Activated CD4-positive, alpha-beta memory T cell treated with anti-CD3 and anti-CD28 coated beads, Interleukin-2, amount 10 ng/mL, durations not matched to agents 7 days and 5 days (primary cell): ENCODE measurements at regions not wholly inside any gene's neighbourhood (a gene's known extent, or its start where the extent isn't known, plus 50 kb on each side); places are given as distances from the start of the nearest gene placed in this dataset.

Experiments
- CTCF ChIA-PET: fragments of 350-600 bp; sonication (Branson Sonifier 250); formaldehyde crosslinking; loops from one replicate; lab custom pipeline; 2021; ENCODE audit warnings: antibody characterized with exemption, inconsistent platforms; lab: Charles Lee
- POLR2A ChIA-PET: fragments of 350-600 bp; sonication (Branson Sonifier 250); formaldehyde crosslinking; loops from one replicate; lab custom pipeline; 2021; ENCODE audit warnings: antibody characterized with exemption; lab: Charles Lee
- DNase-seq: peaks from one replicate; pipeline ENCODE4 v3.0.0-alpha.2; 2020
- H3K27ac Mint-ChIP-seq: one replicate; pipeline ENCODE4 v1.8.0; 2021; ENCODE audit warnings: mild to moderate bottlenecking, mixed read lengths
- H3K27me3 Mint-ChIP-seq: one replicate; pipeline ENCODE4 v1.8.0; 2021; ENCODE audit warnings: mixed read lengths
- H3K36me3 Mint-ChIP-seq: one replicate; pipeline ENCODE4 v1.8.0; 2021; ENCODE audit warnings: low read depth, mixed read lengths
- H3K4me1 Mint-ChIP-seq: one replicate; pipeline ENCODE4 v1.8.0; 2021; ENCODE audit warnings: mixed read lengths
- H3K4me3 Mint-ChIP-seq: one replicate; pipeline ENCODE4 v1.8.0; 2021; ENCODE audit warnings: mild to moderate bottlenecking, mixed read lengths
- H3K9me3 Mint-ChIP-seq: one replicate; pipeline ENCODE4 v1.8.0; 2021; ENCODE audit warnings: mixed read lengths

DNA sequence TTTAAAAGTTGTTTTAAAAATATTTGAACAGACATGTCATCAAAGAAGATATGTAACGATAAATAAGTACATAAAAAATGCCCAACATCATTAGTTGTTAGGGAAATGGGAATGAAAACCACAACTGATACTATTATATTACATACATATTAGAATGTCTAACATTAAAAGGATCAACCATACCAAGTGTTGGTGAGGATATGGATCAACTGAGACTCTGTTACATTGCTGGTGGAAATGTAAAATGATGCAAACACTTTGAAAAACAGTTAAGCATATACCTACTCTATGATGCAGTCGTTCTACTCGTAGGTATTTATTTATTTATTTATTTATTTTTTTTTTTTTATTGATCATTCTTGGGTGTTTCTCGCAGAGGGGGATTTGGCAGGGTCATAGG lies 149.7 kb downstream of the BRMS1L start:
- Mint-ChIP-seq H3K27ac (no peak overlapping the region), H3K4me1 (no peaks in the 10 kb centered on the region), H3K36me3 (no peaks in the 10 kb centered on the region), H3K9me3 (no peaks in the 10 kb centered on the region), H3K27me3 (peaks cover 3% of the 10 kb centered on the region), H3K4me3 (no peak overlapping the region)
- ChIA-PET POLR2A (no interaction called here), CTCF (no interaction called here)
- no peak for DNase-seq

DNA sequence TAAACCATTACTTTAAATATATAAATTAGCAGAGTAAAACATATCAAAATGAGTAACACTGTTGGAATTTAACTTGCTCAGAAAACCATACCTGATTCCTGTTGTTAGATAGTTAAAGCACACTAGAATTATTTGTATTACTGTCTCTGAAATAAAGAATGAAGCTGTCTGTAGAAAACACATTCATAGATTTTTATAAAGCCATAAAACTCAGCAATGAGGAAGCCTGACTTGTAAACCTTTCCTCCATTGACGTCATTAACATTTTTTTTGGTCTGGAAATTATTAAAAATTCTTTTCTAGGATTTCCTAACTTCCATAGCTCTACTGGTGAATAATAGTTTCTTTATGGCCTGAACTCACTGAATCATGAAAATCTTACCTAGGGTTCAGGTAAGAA lies 147.6 kb downstream of the BRMS1L start:
- peaks cover 10% of the 10 kb centered on the region for H3K27me3 Mint-ChIP-seq
- no peaks in the 10 kb centered on the region for H3K9me3 Mint-ChIP-seq
- ChIA-PET CTCF (no interaction called here), POLR2A (no interaction called here)
- H3K36me3 Mint-ChIP-seq = no peaks in the 10 kb centered on the region
- H3K27ac Mint-ChIP-seq = no peak overlapping the region
- no peak overlapping the region for H3K4me3 Mint-ChIP-seq
- H3K4me1 Mint-ChIP-seq = no peaks in the 10 kb centered on the region
- DNase-seq = no peak

DNA sequence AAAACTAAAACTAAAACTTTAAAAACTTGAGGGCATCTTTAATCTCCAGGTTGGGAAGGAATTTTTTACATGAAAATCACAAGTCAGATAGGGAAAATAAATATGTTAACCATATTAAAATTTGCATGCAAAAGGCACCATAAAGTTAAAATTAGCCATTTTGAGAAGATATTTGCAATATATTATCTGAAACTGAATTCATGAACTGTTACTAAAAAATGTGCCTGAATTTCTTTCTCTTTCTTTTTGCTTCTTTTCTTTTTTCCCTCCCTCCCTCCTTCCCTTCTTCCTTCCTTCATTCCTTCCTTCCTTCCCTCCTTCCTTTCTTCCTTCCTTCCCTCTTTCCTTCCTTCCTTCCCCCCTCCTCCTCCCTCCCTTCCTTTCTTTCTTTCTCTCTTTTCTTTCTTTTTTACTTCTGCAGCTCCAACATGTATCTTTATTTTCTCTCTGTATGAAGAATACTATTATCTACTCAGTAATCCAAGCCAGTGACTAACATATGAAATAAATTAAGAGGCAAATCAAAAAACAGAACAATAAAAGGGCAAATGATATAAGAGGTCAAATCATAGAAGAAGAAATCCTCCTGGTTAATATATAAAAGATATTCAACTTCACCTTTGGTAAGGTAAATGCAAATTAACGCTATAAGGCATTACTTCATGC lies 146.0 kb downstream of the BRMS1L start:
- Mint-ChIP-seq H3K9me3 (no peaks in the 10 kb centered on the region), H3K36me3 (no peaks in the 10 kb centered on the region), H3K27ac (no peak overlapping the region), H3K4me1 (no peaks in the 10 kb centered on the region), H3K27me3 (peaks cover 10% of the 10 kb centered on the region), H3K4me3 (no peak overlapping the region)
- no peak for DNase-seq
- ChIA-PET POLR2A (no interaction called here), CTCF (no interaction called here)

DNA sequence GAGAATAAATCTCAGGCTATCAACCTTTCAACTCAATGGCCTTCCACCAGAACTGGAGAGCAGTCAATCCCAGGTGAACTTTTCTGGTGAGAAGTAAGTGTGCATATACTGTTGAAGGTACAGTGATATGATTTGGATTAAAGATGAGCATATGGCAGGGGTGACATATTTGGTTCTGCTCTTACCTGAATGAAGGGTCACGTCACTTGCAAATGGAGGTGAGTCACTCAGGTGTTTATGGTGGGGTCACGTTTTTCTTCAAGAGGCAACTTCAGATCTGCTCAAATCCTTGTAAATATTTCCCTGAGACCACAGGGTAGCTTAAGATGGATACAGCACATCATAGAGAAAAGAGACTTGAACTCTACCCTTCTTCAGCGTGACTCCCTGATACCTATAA lies 143.2 kb downstream of the BRMS1L start:
- DNase-seq = no peak
- no peaks in the 10 kb centered on the region for H3K36me3 Mint-ChIP-seq
- POLR2A ChIA-PET = no interaction called here
- H3K27ac Mint-ChIP-seq = no peak overlapping the region
- peaks cover 12% of the 10 kb centered on the region for H3K27me3 Mint-ChIP-seq
- no peaks in the 10 kb centered on the region for H3K9me3 Mint-ChIP-seq
- H3K4me1 Mint-ChIP-seq = no peaks in the 10 kb centered on the region
- no peak overlapping the region for H3K4me3 Mint-ChIP-seq
- CTCF ChIA-PET = no interaction called here

- Mint-ChIP-seq H3K4me3 (no peak overlapping the region), H3K27me3 (peaks cover 8% of the 10 kb centered on the region), H3K27ac (no peak overlapping the region), H3K9me3 (no peaks in the 10 kb centered on the region), H3K4me1 (no peaks in the 10 kb centered on the region), H3K36me3 (no peaks in the 10 kb centered on the region)
- ChIA-PET POLR2A (no interaction called here), CTCF (interaction anchor here (1.3 to 1.7 kb wide), 2 partner anchors 9 to 82 kb away, joined by 3 to 4 read pairs; no protein-coding TSS in a partner anchor)
- no peak for DNase-seq
Observed at GRCh38 chr14:35965400-35965799, 139.3 kb downstream of the BRMS1L start.

GRCh38 chr14:35964697-35965286 lies 138.7 kb downstream of the BRMS1L start:
- no peaks in the 10 kb centered on the region for H3K36me3 Mint-ChIP-seq
- no peak for DNase-seq
- no peaks in the 10 kb centered on the region for H3K4me1 Mint-ChIP-seq
- CTCF ChIA-PET = interaction anchor here (1.2 to 1.3 kb wide), 2 partner anchors 9 to 104 kb away, joined by 3 read pairs; no protein-coding TSS in a partner anchor
- peaks cover 2% of the 10 kb centered on the region for H3K27me3 Mint-ChIP-seq
- H3K27ac Mint-ChIP-seq = no peak overlapping the region
- no peak overlapping the region for H3K4me3 Mint-ChIP-seq
- POLR2A ChIA-PET = no interaction called here
- H3K9me3 Mint-ChIP-seq = no peaks in the 10 kb centered on the region

- Mint-ChIP-seq H3K4me1 (no peaks in the 10 kb centered on the region), H3K27ac (no peak overlapping the region), H3K4me3 (no peak overlapping the region), H3K36me3 (no peaks in the 10 kb centered on the region), H3K9me3 (no peaks in the 10 kb centered on the region), H3K27me3 (peaks cover 2% of the 10 kb centered on the region)
- POLR2A ChIA-PET = no interaction called here
- CTCF ChIA-PET = interaction anchor here (1.2 kb wide), 1 partner anchor 106 kb away, joined by 3 read pairs; no protein-coding TSS in a partner anchor
- DNase-seq = no peak
Observed at GRCh38 chr14:35963209-35963608, 137.1 kb downstream of the BRMS1L start.

- ChIA-PET POLR2A (no interaction called here), CTCF (no interaction called here)
- no peak overlapping the region for H3K27ac Mint-ChIP-seq
- H3K36me3 Mint-ChIP-seq = no peaks in the 10 kb centered on the region
- no peak overlapping the region for H3K4me3 Mint-ChIP-seq
- DNase-seq = no peak
- no peaks in the 10 kb centered on the region for H3K4me1 Mint-ChIP-seq
- H3K27me3 Mint-ChIP-seq = peaks cover 3% of the 10 kb centered on the region
- no peaks in the 10 kb centered on the region for H3K9me3 Mint-ChIP-seq
Observed at GRCh38 chr14:35961697-35962274, 135.6 kb downstream of the BRMS1L start.

DNA sequence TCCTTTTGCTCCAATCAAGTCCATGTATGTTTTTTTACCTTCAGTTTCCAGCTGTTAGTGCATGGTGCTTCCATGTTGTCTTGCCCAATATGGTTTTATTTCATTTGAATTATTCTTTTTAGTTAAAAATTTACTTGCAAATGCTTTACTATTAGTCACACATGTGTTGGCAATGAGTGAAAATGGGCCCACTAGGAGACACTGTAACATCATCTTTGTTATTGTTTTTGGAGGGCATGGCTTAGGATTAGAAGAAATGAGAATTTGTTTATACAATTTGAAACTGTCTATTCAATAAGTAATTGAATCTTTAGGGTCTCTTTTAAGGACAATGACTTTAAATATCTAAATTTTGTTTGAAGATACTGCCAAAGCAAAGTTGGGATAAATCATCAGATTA lies 133.7 kb downstream of the BRMS1L start:
- ChIA-PET POLR2A (no interaction called here), CTCF (interaction anchor here (1.1 kb wide), 1 partner anchor 110 kb away, joined by 5 read pairs; no protein-coding TSS in a partner anchor)
- no peak overlapping the region for H3K27ac Mint-ChIP-seq
- no peaks in the 10 kb centered on the region for H3K9me3 Mint-ChIP-seq
- no peak for DNase-seq
- H3K27me3 Mint-ChIP-seq = peaks cover 3% of the 10 kb centered on the region
- no peaks in the 10 kb centered on the region for H3K4me1 Mint-ChIP-seq
- H3K36me3 Mint-ChIP-seq = no peaks in the 10 kb centered on the region
- H3K4me3 Mint-ChIP-seq = no peak overlapping the region

- Mint-ChIP-seq H3K27me3 (peaks cover 3% of the 10 kb centered on the region), H3K27ac (no peak overlapping the region), H3K9me3 (no peaks in the 10 kb centered on the region), H3K4me3 (no peak overlapping the region), H3K36me3 (no peaks in the 10 kb centered on the region), H3K4me1 (no peaks in the 10 kb centered on the region)
- no peak for DNase-seq
- ChIA-PET CTCF (no interaction called here), POLR2A (no interaction called here)
Observed at GRCh38 chr14:35958499-35958898, 132.4 kb downstream of the BRMS1L start.

GRCh38 chr14:35956376-35957085 lies 130.4 kb downstream of the BRMS1L start:
- POLR2A ChIA-PET = no interaction called here
- Mint-ChIP-seq H3K27me3 (peaks cover 3% of the 10 kb centered on the region), H3K4me1 (no peaks in the 10 kb centered on the region), H3K36me3 (no peaks in the 10 kb centered on the region), H3K4me3 (no peak overlapping the region), H3K9me3 (no peaks in the 10 kb centered on the region), H3K27ac (no peak overlapping the region)
- CTCF ChIA-PET = interaction anchor here (1.3 kb wide), 2 partner anchors 8 to 112 kb away, joined by 3 to 4 read pairs; no protein-coding TSS in a partner anchor
- no peak for DNase-seq

DNA sequence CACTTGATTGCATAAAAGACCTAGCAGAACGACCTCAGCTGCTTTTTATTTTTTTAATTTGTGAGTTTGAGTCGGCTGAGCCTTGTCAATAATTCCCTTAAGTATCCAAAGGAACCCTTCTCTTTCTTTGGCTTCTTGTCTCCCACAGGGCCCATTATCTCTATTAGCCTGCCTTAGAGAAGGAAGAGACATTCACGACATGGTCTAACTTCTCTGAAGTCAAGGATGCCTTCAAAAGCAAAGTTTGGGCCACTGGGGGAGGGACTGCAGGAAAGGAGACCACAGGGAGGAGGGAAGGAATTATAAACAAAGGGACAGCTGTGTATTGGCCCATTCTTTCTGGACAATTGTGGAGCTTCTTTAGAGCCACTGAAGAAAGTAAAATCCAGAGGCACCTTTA lies 126.4 kb downstream of the BRMS1L start:
- H3K36me3 Mint-ChIP-seq = no peaks in the 10 kb centered on the region
- H3K9me3 Mint-ChIP-seq = no peaks in the 10 kb centered on the region
- CTCF ChIA-PET = no interaction called here
- POLR2A ChIA-PET = no interaction called here
- peaks cover 2% of the 10 kb centered on the region for H3K27me3 Mint-ChIP-seq
- H3K4me3 Mint-ChIP-seq = no peak overlapping the region
- no peak for DNase-seq
- no peak overlapping the region for H3K27ac Mint-ChIP-seq
- no peaks in the 10 kb centered on the region for H3K4me1 Mint-ChIP-seq

- ChIA-PET CTCF (no interaction called here), POLR2A (no interaction called here)
- Mint-ChIP-seq H3K27ac (no peak overlapping the region), H3K9me3 (no peaks in the 10 kb centered on the region), H3K36me3 (no peaks in the 10 kb centered on the region), H3K4me3 (no peak overlapping the region), H3K4me1 (no peaks in the 10 kb centered on the region), H3K27me3 (peaks cover 2% of the 10 kb centered on the region)
- no peak for DNase-seq
Observed at GRCh38 chr14:35949920-35950513, 123.9 kb downstream of the BRMS1L start.
